ENCODE measurements at regions not wholly inside any gene's neighbourhood (a gene's known extent, or its start where the extent isn't known, plus 50 kb on each side); places are given as distances from the start of the nearest gene placed in this dataset.
"Not testable (repeated sequence)": the region's sequence is repeated elsewhere in the genome, so short reads cannot be mapped to it uniquely, and the experiment has no call there.

GRCh38 chr1:223952801-223953200, 107.1 kb upstream of the TP53BP2 start:
- DNase-seq = not testable (repeated sequence)

GRCh38 chr1:223951551-223951950, 105.8 kb upstream of the TP53BP2 start:
- DNase-seq = not testable (repeated sequence)

GRCh38 chr1:223949944-223950343, 104.2 kb upstream of the TP53BP2 start:
- DNase-seq = not testable (repeated sequence)

GRCh38 chr1:223948041-223948440, 102.3 kb upstream of the TP53BP2 start:
- DNase-seq = not testable (repeated sequence)

- not testable (repeated sequence) for DNase-seq
These were observed 90.8 kb upstream of the TP53BP2 start for GRCh38 chr1:223936592-223936991.

GRCh38 chr1:223931476-223931875, 85.7 kb upstream of the TP53BP2 start:
- DNase-seq = not testable (repeated sequence)

GRCh38 chr1:223920805-223921204, 75.1 kb upstream of the TP53BP2 start:
- not testable (repeated sequence) for DNase-seq

- DNase-seq = not testable (repeated sequence)
These were observed 69.7 kb upstream of the TP53BP2 start for GRCh38 chr1:223915476-223915875.

GRCh38 chr1:223913715-223914114, 68.0 kb upstream of the TP53BP2 start:
- not testable (repeated sequence) for DNase-seq

GRCh38 chr1:223907943-223908587, 62.3 kb upstream of the TP53BP2 start:
- DNase-seq = peak; percentile 20

- DNase-seq = not testable (repeated sequence)
These were observed 57.5 kb upstream of the TP53BP2 start for GRCh38 chr1:223903221-223903620.

- not testable (repeated sequence) for DNase-seq
These were observed 54.0 kb upstream of the TP53BP2 start for GRCh38 chr1:223899775-223900174.

- DNase-seq = not testable (repeated sequence)
These were observed 51.4 kb upstream of the TP53BP2 start for GRCh38 chr1:223897097-223897496.

- DNase-seq = not testable (repeated sequence)
These were observed 50.2 kb upstream of the TP53BP2 start for GRCh38 chr1:223895950-223896349.
